Caco-2 (cell line): ENCODE measurements at regions not wholly inside any gene's neighbourhood (a gene's known extent, or its start where the extent isn't known, plus 50 kb on each side); places are given as distances from the start of the nearest gene placed in this dataset.

Experiments used
- BruUV-seq: library from RNA; stranded (reverse); fragments of 400-500 nt; replicated peaks from 2 replicates; lab custom pipeline; 2021; lab: Mats Ljungman, UMichigan
- CTCF ChIA-PET: fragments of 300-600 bp; sonication (Branson Sonifier 250); formaldehyde crosslinking; loops from one replicate; lab custom pipeline; 2022; ENCODE audit warnings: antibody characterized with exemption; lab: Charles Lee
- POLR2A ChIA-PET: fragments of 300-600 bp; sonication (Branson Sonifier 250); formaldehyde crosslinking; loops from one replicate; lab custom pipeline; 2022; ENCODE audit warnings: antibody characterized with exemption; lab: Charles Lee
- DNase-seq, 2 experiments: peaks; one replicate each; pipeline versions ENCODE4 v3.0.0 to v3.0.0-alpha.2; 2020 to 2022
- H3K27me3 ChIP-seq: replicated peaks from 2 replicates; pipeline ENCODE4 v1.6.0; 2011; ENCODE audit warnings: low read length; ENCODE audit not compliant: control insufficient read depth, insufficient read depth
- H3K36me3 ChIP-seq: 2 replicates; pipeline ENCODE4 v1.5.1; 2011; ENCODE audit warnings: low read length; ENCODE audit not compliant: control insufficient read depth, insufficient read depth
- H3K4me1 ChIP-seq: fragments of 250-450 bp; sonication (Bioruptor Pico); 2 replicates; pipeline ENCODE4 v1.5.1; 2020; ENCODE audit warnings: mild to moderate bottlenecking
- H3K4me3 ChIP-seq: 2 replicates; pipeline ENCODE4 v1.5.1; 2011; ENCODE audit warnings: low read depth, mild to moderate bottlenecking, control low read depth, low read length
- H3K9me3 ChIP-seq: fragments of 250-450 bp; sonication (Bioruptor Pico); 2 replicates; pipeline ENCODE4 v1.5.1; 2020; ENCODE audit warnings: mild to moderate bottlenecking, moderate library complexity
- H3K27ac Mint-ChIP-seq: one replicate; pipeline ENCODE4 v1.8.0; 2022; ENCODE audit warnings: mixed read lengths; ENCODE audit not compliant: unreplicated experiment
- H3K27me3 Mint-ChIP-seq: one replicate; pipeline ENCODE4 v1.8.0; 2022; ENCODE audit warnings: mixed read lengths; ENCODE audit not compliant: insufficient read depth, unreplicated experiment
- H3K36me3 Mint-ChIP-seq: one replicate; pipeline ENCODE4 v1.8.0; 2022; ENCODE audit warnings: mild to moderate bottlenecking, mixed read lengths; ENCODE audit not compliant: insufficient read depth, unreplicated experiment
- H3K4me1 Mint-ChIP-seq: one replicate; pipeline ENCODE4 v1.8.0; 2022; ENCODE audit warnings: low read depth, mixed read lengths; ENCODE audit not compliant: unreplicated experiment
- H3K4me3 Mint-ChIP-seq: one replicate; pipeline ENCODE4 v1.8.0; 2022; ENCODE audit warnings: mild to moderate bottlenecking, moderate library complexity, mixed read lengths; ENCODE audit not compliant: unreplicated experiment
- H3K9me3 Mint-ChIP-seq: one replicate; pipeline ENCODE4 v1.8.0; 2022; ENCODE audit warnings: mixed read lengths; ENCODE audit not compliant: unreplicated experiment
- CTCF ChIP-seq, 2 experiments: fragments of 200-600 bp in 1 of 2; IDR thresholded peaks; 1 replicate in 1 of 2; 2 replicates in 1 of 2; pipeline versions ENCODE4 v1.5.1 to v1.8.0; 2011 to 2022; ENCODE audit warnings: antibody characterized with exemption in 1 of 2, control low read depth in 1 of 2, inconsistent platforms in 1 of 2, low read depth in 1 of 2, low read length in 1 of 2, mild to moderate bottlenecking in 1 of 2, moderate library complexity in 1 of 2; ENCODE audit not compliant: insufficient read depth in 1 of 2, severe bottlenecking in 1 of 2, unreplicated experiment in 1 of 2
- intact Hi-C: fragments of 100-400 bp; cut with micrococcal nuclease; formaldehyde crosslinking; loops from one replicate; pipeline ENCODE4 v1.10.0; 2022; ENCODE audit not compliant: unreplicated experiment

DNA sequence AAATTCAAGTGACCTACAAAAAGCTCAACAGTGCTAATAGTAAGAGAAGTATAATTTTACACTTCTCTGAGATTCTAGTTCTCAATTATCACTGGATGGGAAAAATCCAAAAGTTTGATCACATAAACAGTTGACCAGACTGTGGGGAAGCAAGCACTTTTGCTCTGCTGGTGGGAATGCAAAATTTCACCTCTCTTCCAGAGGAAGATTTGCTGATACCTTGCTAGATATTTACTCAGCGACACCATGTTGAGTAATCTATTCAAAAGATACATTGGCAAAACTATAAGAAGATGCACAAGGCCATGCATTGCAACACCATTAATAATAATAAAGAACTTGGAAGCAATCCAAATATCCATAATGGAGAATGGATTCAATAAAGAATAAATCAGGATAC, 204.4 kb downstream of the MREG start:
- H3K27ac Mint-ChIP-seq = no peak overlapping the region
- ChIA-PET CTCF (interaction anchor here (0.6 to 1.0 kb wide), 2 partner anchors 19 to 616 kb away, joined by 3 read pairs; no protein-coding TSS in a partner anchor), POLR2A (no interaction called here)
- TF ChIP-seq CTCF (IDR thresholded peaks at IDR 0.05; ENCODE audit: insufficient read depth in 1 of 2, low read depth in 1 of 2, low read length in 1 of 2, severe bottlenecking in 1 of 2, unreplicated experiment in 1 of 2) = peak in 1 of 2 experiments; percentile 36
- peaks cover 18% of the 10 kb centered on the region for H3K4me1 Mint-ChIP-seq
- intact Hi-C loops = loop anchor here (5.0 kb wide), 1 partner anchor 72 kb away; no protein-coding TSS in a partner anchor
- peak in 1 of 2 experiments; percentile 34 for DNase-seq
- Histone ChIP-seq H3K9me3 (no peaks in the 10 kb centered on the region), H3K36me3 (no peaks in the 10 kb centered on the region), H3K4me3 (no peak overlapping the region), H3K27me3 (no peaks in the 10 kb centered on the region), H3K4me1 (peaks cover 7% of the 10 kb centered on the region; the same call in 1 of the 2 replicates)
- no peaks in the 10 kb centered on the region for H3K27me3 Mint-ChIP-seq
- no peaks in the 10 kb centered on the region for H3K36me3 Mint-ChIP-seq
- no peak overlapping the region for H3K4me3 Mint-ChIP-seq
- no TSS peak for BruUV-seq
- H3K9me3 Mint-ChIP-seq = no peaks in the 10 kb centered on the region

DNA sequence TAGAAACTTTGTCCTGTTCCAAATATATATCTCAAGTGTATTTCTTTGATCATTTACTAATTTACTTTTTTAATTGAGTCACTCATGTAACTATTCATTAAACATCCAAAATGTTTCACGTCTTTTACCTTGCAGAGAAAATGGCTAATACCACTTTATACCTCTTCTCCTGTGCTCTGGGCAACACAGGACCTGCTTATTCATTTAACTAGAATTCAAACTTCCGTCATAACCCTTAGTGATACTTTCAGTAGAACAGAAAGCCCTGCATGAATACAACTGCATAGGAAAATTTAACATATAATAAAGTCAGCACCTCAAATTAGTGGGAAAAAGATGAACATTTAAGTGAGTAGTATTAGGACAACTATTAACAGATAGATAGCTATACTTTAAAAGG, 205.2 kb downstream of the MREG start:
- ChIA-PET CTCF (interaction anchor here (0.6 to 1.0 kb wide), 2 partner anchors 20 to 615 kb away, joined by 3 read pairs; no protein-coding TSS in a partner anchor), POLR2A (no interaction called here)
- Mint-ChIP-seq H3K4me3 (no peak overlapping the region), H3K27ac (no peak overlapping the region), H3K27me3 (no peaks in the 10 kb centered on the region), H3K9me3 (no peaks in the 10 kb centered on the region), H3K36me3 (no peaks in the 10 kb centered on the region), H3K4me1 (peaks cover 18% of the 10 kb centered on the region)
- no peak for DNase-seq
- intact Hi-C loops = loop anchor here (5.0 kb wide), 1 partner anchor 71 kb away; no protein-coding TSS in a partner anchor
- TF ChIP-seq CTCF (IDR thresholded peaks at IDR 0.05; ENCODE audit: insufficient read depth in 1 of 2, low read depth in 1 of 2, low read length in 1 of 2, severe bottlenecking in 1 of 2, unreplicated experiment in 1 of 2) = no peak
- Histone ChIP-seq H3K36me3 (no peaks in the 10 kb centered on the region), H3K27me3 (no peaks in the 10 kb centered on the region), H3K4me1 (peaks cover 7% of the 10 kb centered on the region; the same call in 1 of the 2 replicates), H3K9me3 (no peaks in the 10 kb centered on the region), H3K4me3 (no peak overlapping the region)
- no TSS peak for BruUV-seq

DNA sequence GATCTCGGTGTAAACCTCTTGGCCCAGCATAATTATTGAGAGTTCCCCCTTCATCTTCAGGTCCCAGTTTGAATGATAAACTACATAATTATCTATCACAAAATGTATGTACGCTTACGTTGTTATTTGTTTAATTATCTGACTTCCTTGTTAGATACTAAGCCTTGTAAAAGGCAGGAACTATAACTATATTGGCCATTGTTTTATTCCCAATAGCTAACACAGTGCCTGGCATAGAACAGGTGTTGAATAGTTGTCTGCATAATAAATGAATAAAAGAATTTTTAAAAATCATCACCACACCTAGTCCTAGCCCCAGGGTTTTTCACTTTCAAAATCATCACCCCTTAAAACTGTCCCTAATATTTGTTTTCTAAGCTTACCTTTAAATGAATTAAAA, 207.9 kb downstream of the MREG start:
- Histone ChIP-seq H3K36me3 (no peaks in the 10 kb centered on the region), H3K27me3 (no peaks in the 10 kb centered on the region), H3K9me3 (peaks cover 23% of the 10 kb centered on the region), H3K4me3 (no peak overlapping the region), H3K4me1 (no peaks in the 10 kb centered on the region)
- no peaks in the 10 kb centered on the region for H3K36me3 Mint-ChIP-seq
- intact Hi-C loops = loop anchor here (5.0 kb wide), 1 partner anchor 68 kb away; no protein-coding TSS in a partner anchor
- H3K4me1 Mint-ChIP-seq = peaks cover 15% of the 10 kb centered on the region
- no peak overlapping the region for H3K27ac Mint-ChIP-seq
- DNase-seq = no peak
- CTCF ChIA-PET = no interaction called here
- no TSS peak for BruUV-seq
- no peaks in the 10 kb centered on the region for H3K27me3 Mint-ChIP-seq
- H3K9me3 Mint-ChIP-seq = peaks cover 18% of the 10 kb centered on the region
- H3K4me3 Mint-ChIP-seq = no peak overlapping the region
- TF ChIP-seq CTCF (IDR thresholded peaks at IDR 0.05; ENCODE audit: insufficient read depth in 1 of 2, low read depth in 1 of 2, low read length in 1 of 2, severe bottlenecking in 1 of 2, unreplicated experiment in 1 of 2) = no peak
- POLR2A ChIA-PET = no interaction called here
